GM12873 (cell line): ENCODE measurements at regions not wholly inside any gene's neighbourhood (a gene's known extent, or its start where the extent isn't known, plus 50 kb on each side); places are given as distances from the start of the nearest gene placed in this dataset.

Experiments
- CTCF ChIP-seq: IDR thresholded peaks from 2 replicates; pipeline ENCODE4 v1.5.1; 2012; ENCODE audit warnings: low read depth, mild to moderate bottlenecking, moderate library complexity, low read length, control low read depth; ENCODE audit not compliant: insufficient read depth; ENCODE audit errors: missing control alignments

- no peak for TF ChIP-seq CTCF
These were observed 1721.5 kb upstream of the SEL1L start for GRCh38 chr14:83255015-83255726.

GRCh38 chr14:83255727-83256090, 1722.1 kb upstream of the SEL1L start:
- TF ChIP-seq CTCF, result no peak

- no peak for TF ChIP-seq CTCF
These were observed 1724.1 kb upstream of the SEL1L start for GRCh38 chr14:83257466-83258439.

- TF ChIP-seq CTCF, result no peak
These were observed 1727.1 kb upstream of the SEL1L start for GRCh38 chr14:83260751-83261150.

GRCh38 chr14:83269583-83269982, 1735.9 kb upstream of the SEL1L start:
- TF ChIP-seq CTCF, result no peak

GRCh38 chr14:83271663-83272062, 1738.0 kb upstream of the SEL1L start:
- TF ChIP-seq CTCF, result no peak

- no peak for TF ChIP-seq CTCF
These were observed 1747.1 kb upstream of the SEL1L start for GRCh38 chr14:83280719-83281118.
